SK-N-MC (cell line): ENCODE measurements at regions not wholly inside any gene's neighbourhood (a gene's known extent, or its start where the extent isn't known, plus 50 kb on each side); places are given as distances from the start of the nearest gene placed in this dataset.
"Not testable (repeated sequence)": the region's sequence is repeated elsewhere in the genome, so short reads cannot be mapped to it uniquely, and the experiment has no call there.

Experiments
- DNase-seq: peaks from one replicate; pipeline ENCODE4 v3.0.0-alpha.2; 2011; ENCODE audit warnings: low read depth, low spot score
- H3K27ac ChIP-seq: fragments of 200-600 bp; sonication (generic); 2 replicates; pipeline ENCODE4 v1.5.1; 2016; ENCODE audit warnings: mixed run types
- H3K36me3 ChIP-seq: fragments of 200-600 bp; sonication (generic); 2 replicates; pipeline ENCODE4 v1.6.1; 2017; ENCODE audit warnings: antibody characterized with exemption, low read length, mixed read lengths; ENCODE audit not compliant: insufficient read depth
- H3K4me3 ChIP-seq: fragments of 200-600 bp; sonication (generic); 2 replicates; pipeline ENCODE4 v1.5.1; 2016
- H3K9ac ChIP-seq: fragments of 200-600 bp; sonication (generic); 2 replicates; pipeline ENCODE4 v1.8.0; 2017; ENCODE audit warnings: mixed run types, mixed read lengths; ENCODE audit not compliant: insufficient read length
- H3K9me3 ChIP-seq: fragments of 200-600 bp; sonication (generic); 2 replicates; pipeline ENCODE4 v1.6.1; 2017; ENCODE audit warnings: low read depth, mild to moderate bottlenecking, antibody characterized with exemption, low read length, moderate library complexity, mixed read lengths
- EZH2 ChIP-seq: fragments of 200-600 bp; sonication (generic); IDR thresholded peaks from one replicate; pipeline ENCODE4 v1.6.1; 2017; ENCODE audit warnings: antibody characterized with exemption
- FOXP2 ChIP-seq: optimal IDR thresholded peaks from 2 replicates; pipeline ENCODE3; 2011; ENCODE audit warnings: mild to moderate bottlenecking, moderate library complexity; ENCODE audit not compliant: insufficient read depth; ENCODE audit errors: extremely low read length, control extremely low read depth
- POLR2AphosphoS5 ChIP-seq: IDR thresholded peaks from 2 replicates; pipeline ENCODE4 v1.6.1; 2012; ENCODE audit warnings: mild to moderate bottlenecking, low read depth, low read length, borderline replicate concordance

- TF ChIP-seq FOXP2: no peak
- TF ChIP-seq EZH2: no peak
- TF ChIP-seq POLR2AphosphoS5: no peak
- DNase-seq: no peak
- Histone ChIP-seq H3K36me3 (no peaks in the 10 kb centered on the region), H3K9me3 (no peaks in the 10 kb centered on the region), H3K9ac (no peak overlapping the region), H3K4me3 (no peak overlapping the region), H3K27ac (no peak overlapping the region)
Measured at GRCh38 chr20:48525400-48525799, 302.4 kb downstream of the PREX1 start.

- Histone ChIP-seq H3K36me3 (no peaks in the 10 kb centered on the region), H3K9ac (no peak overlapping the region), H3K9me3 (no peaks in the 10 kb centered on the region), H3K27ac (no peak overlapping the region), H3K4me3 (no peak overlapping the region)
- TF ChIP-seq EZH2: no peak
- no peak for TF ChIP-seq FOXP2
- TF ChIP-seq POLR2AphosphoS5: no peak
- DNase-seq: no peak
Measured at GRCh38 chr20:48524582-48524981, 303.2 kb downstream of the PREX1 start.

GRCh38 chr20:48523191-48523995, 304.4 kb downstream of the PREX1 start:
- peak; percentile 63 for DNase-seq
- no peaks in the 10 kb centered on the region for H3K36me3 ChIP-seq
- TF ChIP-seq POLR2AphosphoS5 (no peak), FOXP2 (no peak), EZH2 (no peak)
- H3K4me3 ChIP-seq: no peak overlapping the region
- no peaks in the 10 kb centered on the region for H3K9me3 ChIP-seq
- no peak overlapping the region for H3K27ac ChIP-seq
- H3K9ac ChIP-seq: no peak overlapping the region

GRCh38 chr20:48521121-48521520, 306.7 kb downstream of the PREX1 start:
- Histone ChIP-seq H3K9me3 (no peaks in the 10 kb centered on the region), H3K27ac (no peak overlapping the region), H3K9ac (no peak overlapping the region), H3K4me3 (no peak overlapping the region), H3K36me3 (no peaks in the 10 kb centered on the region)
- TF ChIP-seq POLR2AphosphoS5 (no peak), FOXP2 (no peak), EZH2 (no peak)
- DNase-seq: no peak

GRCh38 chr20:48516196-48516595, 311.6 kb downstream of the PREX1 start:
- H3K4me3 ChIP-seq, H3K9me3 ChIP-seq, H3K27ac ChIP-seq, H3K9ac ChIP-seq, DNase-seq, H3K36me3 ChIP-seq: not testable (repeated sequence)

- DNase-seq, H3K27ac ChIP-seq, H3K9ac ChIP-seq, H3K9me3 ChIP-seq, H3K4me3 ChIP-seq, H3K36me3 ChIP-seq: not testable (repeated sequence)
Measured at GRCh38 chr20:48514577-48514976, 313.2 kb downstream of the PREX1 start.

GRCh38 chr20:48512539-48512938, 315.3 kb downstream of the PREX1 start:
- not testable (repeated sequence) for DNase-seq, H3K9ac ChIP-seq, H3K9me3 ChIP-seq, H3K4me3 ChIP-seq, H3K27ac ChIP-seq, H3K36me3 ChIP-seq

GRCh38 chr20:48505066-48505465, 322.7 kb downstream of the PREX1 start:
- not testable (repeated sequence) for H3K36me3 ChIP-seq, H3K27ac ChIP-seq, H3K9ac ChIP-seq, H3K4me3 ChIP-seq, DNase-seq, H3K9me3 ChIP-seq

- TF ChIP-seq EZH2 (no peak), FOXP2 (no peak), POLR2AphosphoS5 (no peak)
- Histone ChIP-seq H3K4me3 (no peak overlapping the region), H3K27ac (no peak overlapping the region), H3K9me3 (no peaks in the 10 kb centered on the region), H3K9ac (no peak overlapping the region), H3K36me3 (no peaks in the 10 kb centered on the region)
- no peak for DNase-seq
Measured at GRCh38 chr20:48503166-48503815, 324.5 kb downstream of the PREX1 start.

GRCh38 chr20:48502758-48503157, 325.0 kb downstream of the PREX1 start:
- TF ChIP-seq POLR2AphosphoS5 (no peak), EZH2 (no peak), FOXP2 (no peak)
- Histone ChIP-seq H3K27ac (no peak overlapping the region), H3K9me3 (no peaks in the 10 kb centered on the region), H3K9ac (no peak overlapping the region), H3K36me3 (no peaks in the 10 kb centered on the region), H3K4me3 (no peak overlapping the region)
- DNase-seq: no peak
